Left ventricle myocardium inferior (tissue), 1 donor: ENCODE measurements at regions not wholly inside any gene's neighbourhood (a gene's known extent, or its start where the extent isn't known, plus 50 kb on each side); places are given as distances from the start of the nearest gene placed in this dataset.

Experiments
- DNase-seq: peaks from one replicate; pipeline ENCODE4 v3.0.0-alpha.2; 2020
- H3K27ac ChIP-seq: fragments of 200-600 bp; replicated peaks from 2 replicates; pipeline ENCODE4 v1.8.0; 2021
- H3K27me3 ChIP-seq: fragments of 200-600 bp; 2 replicates; pipeline ENCODE4 v1.8.0; 2021; ENCODE audit warnings: low read depth
- H3K36me3 ChIP-seq: fragments of 200-600 bp; 2 replicates; pipeline ENCODE4 v1.8.0; 2021
- H3K4me1 ChIP-seq: fragments of 200-600 bp; 2 replicates; pipeline ENCODE4 v1.8.0; 2021
- H3K4me3 ChIP-seq: fragments of 200-600 bp; 2 replicates; pipeline ENCODE4 v1.8.0; 2021; ENCODE audit warnings: mild to moderate bottlenecking, moderate library complexity
- H3K9me3 ChIP-seq: fragments of 200-600 bp; replicated peaks from 2 replicates; pipeline ENCODE4 v1.8.0; 2021
- intact Hi-C: fragments of 100-400 bp; cut with micrococcal nuclease; formaldehyde crosslinking; loops from one replicate; pipeline ENCODE4 v1.11.0; 2022
- TF ChIP-seq, protein P1 (sequence below): fragments of 200-600 bp; IDR thresholded peaks from 2 replicates; pipeline ENCODE4 v1.8.0; 2021; ENCODE audit warnings: antibody characterized with exemption, mild to moderate bottlenecking, borderline replicate concordance
- donor health status: DM: no; HTN: yes; CAD: no; lungs with severe emphysema.

DNA sequence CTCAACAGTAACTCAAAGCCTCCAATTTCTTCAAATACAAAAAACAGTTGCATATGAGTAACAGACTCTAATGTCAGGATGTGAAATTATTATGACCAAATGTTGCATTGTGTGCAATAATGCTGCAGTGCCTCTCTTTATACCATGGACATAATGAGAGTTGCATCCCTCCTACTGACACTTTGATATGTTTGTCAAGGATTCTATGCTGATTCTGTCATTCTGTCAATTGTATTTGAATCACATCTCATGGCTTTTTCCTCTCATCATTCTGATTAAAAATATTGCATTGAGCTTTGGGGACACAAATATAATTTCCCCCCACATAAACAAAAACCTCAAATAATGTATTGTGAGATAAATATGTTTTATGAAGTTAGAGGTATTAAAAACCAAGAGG is 84.6 kb upstream of the SGCE start:
- Histone ChIP-seq H3K4me3 (no peak overlapping the region), H3K9me3 (no peaks in the 10 kb centered on the region), H3K27ac (no peak overlapping the region), H3K27me3 (no peaks in the 10 kb centered on the region), H3K36me3 (no peaks in the 10 kb centered on the region), H3K4me1 (no peaks in the 10 kb centered on the region)
- DNase-seq = no peak
- TF ChIP-seq, protein P1, sequence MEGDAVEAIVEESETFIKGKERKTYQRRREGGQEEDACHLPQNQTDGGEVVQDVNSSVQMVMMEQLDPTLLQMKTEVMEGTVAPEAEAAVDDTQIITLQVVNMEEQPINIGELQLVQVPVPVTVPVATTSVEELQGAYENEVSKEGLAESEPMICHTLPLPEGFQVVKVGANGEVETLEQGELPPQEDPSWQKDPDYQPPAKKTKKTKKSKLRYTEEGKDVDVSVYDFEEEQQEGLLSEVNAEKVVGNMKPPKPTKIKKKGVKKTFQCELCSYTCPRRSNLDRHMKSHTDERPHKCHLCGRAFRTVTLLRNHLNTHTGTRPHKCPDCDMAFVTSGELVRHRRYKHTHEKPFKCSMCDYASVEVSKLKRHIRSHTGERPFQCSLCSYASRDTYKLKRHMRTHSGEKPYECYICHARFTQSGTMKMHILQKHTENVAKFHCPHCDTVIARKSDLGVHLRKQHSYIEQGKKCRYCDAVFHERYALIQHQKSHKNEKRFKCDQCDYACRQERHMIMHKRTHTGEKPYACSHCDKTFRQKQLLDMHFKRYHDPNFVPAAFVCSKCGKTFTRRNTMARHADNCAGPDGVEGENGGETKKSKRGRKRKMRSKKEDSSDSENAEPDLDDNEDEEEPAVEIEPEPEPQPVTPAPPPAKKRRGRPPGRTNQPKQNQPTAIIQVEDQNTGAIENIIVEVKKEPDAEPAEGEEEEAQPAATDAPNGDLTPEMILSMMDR = no peak
- intact Hi-C loops = no loop called here

DNA sequence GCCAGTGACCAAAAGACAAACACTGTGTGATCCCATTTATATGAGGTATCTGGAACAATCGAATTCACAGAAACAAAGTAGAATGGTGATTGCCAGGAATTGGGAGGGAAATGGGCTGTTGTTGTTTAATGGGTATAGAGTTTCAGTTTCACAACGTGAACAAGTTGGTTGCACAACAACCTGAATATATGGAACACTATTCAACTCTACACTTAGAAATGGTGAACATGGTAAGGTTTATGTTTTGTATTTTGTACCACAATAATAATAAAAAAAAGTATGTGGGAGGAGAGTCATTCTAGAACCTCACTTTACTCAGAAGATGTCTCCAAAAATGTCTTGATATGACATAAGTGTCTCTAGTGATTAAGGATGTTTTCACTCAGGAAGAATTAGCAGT is 85.2 kb upstream of the SGCE start:
- Histone ChIP-seq H3K36me3 (no peaks in the 10 kb centered on the region), H3K27ac (no peak overlapping the region), H3K27me3 (no peaks in the 10 kb centered on the region), H3K4me1 (no peaks in the 10 kb centered on the region), H3K4me3 (no peak overlapping the region), H3K9me3 (no peaks in the 10 kb centered on the region)
- TF ChIP-seq, protein P1 = no peak
- DNase-seq = no peak
- intact Hi-C loops = no loop called here

DNA sequence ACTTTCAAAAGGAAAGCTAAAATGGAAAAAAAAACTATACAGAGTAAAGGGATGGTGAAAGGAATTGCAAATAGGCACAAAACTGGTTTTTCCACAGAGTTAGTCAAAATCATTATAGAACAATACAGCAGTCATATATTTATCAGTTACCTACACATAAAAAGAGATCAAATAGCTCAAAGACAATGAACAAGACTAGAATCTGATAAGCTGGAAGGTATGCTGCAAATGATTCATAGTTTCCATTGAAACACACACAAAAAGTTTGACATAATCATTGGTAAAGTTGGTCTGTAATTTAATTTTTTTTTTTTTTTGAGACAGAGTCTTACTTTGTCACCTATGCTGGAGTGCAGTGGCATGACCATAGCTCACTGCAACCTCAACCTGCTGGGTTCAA is 92.4 kb upstream of the SGCE start:
- H3K4me3 ChIP-seq = no peak overlapping the region
- TF ChIP-seq, protein P1 = no peak
- H3K4me1 ChIP-seq = no peaks in the 10 kb centered on the region
- H3K27ac ChIP-seq = no peak overlapping the region
- no peaks in the 10 kb centered on the region for H3K27me3 ChIP-seq
- peaks cover 38% of the 10 kb centered on the region for H3K9me3 ChIP-seq
- intact Hi-C loops = no loop called here
- no peaks in the 10 kb centered on the region for H3K36me3 ChIP-seq
- DNase-seq = no peak

DNA sequence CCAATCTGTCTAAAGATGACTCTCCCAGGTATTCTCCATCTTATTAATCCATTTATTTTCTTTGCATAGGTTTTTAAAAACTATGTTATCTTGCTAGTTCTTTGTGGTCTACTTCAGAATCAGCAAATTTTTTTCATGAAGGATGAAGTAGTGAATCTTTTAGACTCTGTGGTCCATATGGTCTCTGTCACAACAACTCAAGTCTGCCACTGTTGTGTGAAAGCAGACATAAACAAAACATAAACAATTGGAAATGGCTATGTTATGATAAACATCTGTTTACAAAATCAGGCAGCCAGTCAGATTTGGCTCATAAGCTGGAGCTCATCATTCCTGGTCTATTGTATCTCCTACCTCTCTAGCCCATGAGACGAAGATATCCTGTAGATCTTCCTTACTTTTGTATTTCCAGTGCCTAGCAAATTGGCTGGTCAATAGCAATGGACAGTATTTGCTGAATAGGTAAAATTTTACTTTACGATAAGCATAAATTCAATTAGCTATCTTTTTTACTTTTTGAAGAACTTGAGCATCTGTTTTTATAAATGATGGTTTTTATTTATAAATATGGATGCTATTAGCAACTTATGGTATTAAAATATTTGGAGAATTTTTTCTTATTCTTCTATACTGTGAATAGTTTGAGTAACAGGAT is 104.6 kb upstream of the SGCE start:
- intact Hi-C loops = no loop called here
- TF ChIP-seq, protein P1 = no peak
- Histone ChIP-seq H3K9me3 (peaks cover 22% of the 10 kb centered on the region), H3K36me3 (no peaks in the 10 kb centered on the region), H3K4me1 (no peaks in the 10 kb centered on the region), H3K4me3 (no peak overlapping the region), H3K27me3 (no peaks in the 10 kb centered on the region), H3K27ac (no peak overlapping the region)
- DNase-seq = no peak

DNA sequence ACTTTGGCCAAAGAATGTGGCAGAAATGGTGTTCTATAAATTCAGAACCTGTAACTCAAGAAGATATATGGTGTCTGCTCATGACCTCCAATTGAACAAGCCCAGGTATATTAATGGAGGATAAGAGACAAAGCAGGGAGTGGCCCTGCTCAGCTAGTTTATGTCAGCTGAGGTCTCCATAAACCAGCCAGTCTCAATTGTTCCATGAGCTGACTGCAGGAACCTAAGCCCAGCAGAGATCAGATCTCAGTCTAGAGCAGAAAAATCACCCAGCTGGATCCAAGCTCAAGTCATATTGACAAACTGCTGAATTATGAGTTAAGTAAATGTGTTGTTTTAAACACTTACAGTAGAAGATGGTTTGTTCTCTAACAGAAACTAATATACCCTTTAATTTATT is 105.5 kb upstream of the SGCE start:
- intact Hi-C loops = no loop called here
- TF ChIP-seq, protein P1 = no peak
- H3K4me3 ChIP-seq = no peak overlapping the region

More for the DNA sequence above, 105.5 kb upstream of the SGCE start:
- DNase-seq = no peak
- Histone ChIP-seq H3K9me3 (peaks cover 13% of the 10 kb centered on the region), H3K27me3 (no peaks in the 10 kb centered on the region), H3K36me3 (no peaks in the 10 kb centered on the region), H3K27ac (no peak overlapping the region), H3K4me1 (no peaks in the 10 kb centered on the region)
